Germinal center (tissue), 1 donor: ENCODE measurements at regions not wholly inside any gene's neighbourhood (a gene's known extent, or its start where the extent isn't known, plus 50 kb on each side); places are given as distances from the start of the nearest gene placed in this dataset.
"Not testable (repeated sequence)": the region's sequence is repeated elsewhere in the genome, so short reads cannot be mapped to it uniquely, and the experiment has no call there.

ENCODE experiments used
- DNase-seq: peaks from one replicate; pipeline ENCODE4 v3.0.0; 2012; ENCODE audit warnings: mixed read lengths, low spot score

DNA sequence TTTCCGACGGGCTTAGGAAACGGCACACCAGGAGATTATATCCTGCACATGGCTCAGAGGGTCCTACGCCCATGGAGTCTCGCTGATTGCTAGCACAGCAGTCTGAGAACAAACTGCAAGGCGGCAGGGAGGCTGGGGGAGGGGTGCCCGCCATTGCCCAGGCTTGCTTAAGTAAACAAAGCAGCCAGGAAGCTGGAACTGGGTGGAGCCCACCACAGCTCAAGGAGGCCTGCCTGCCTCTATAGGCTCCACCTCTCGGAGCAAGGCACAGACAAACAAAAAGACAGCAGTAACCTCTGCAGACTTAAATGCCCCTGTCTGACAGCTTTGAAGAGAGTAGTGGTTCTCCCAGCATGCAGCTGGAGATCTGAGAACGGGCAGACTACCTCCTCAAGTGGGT, 722.6 kb downstream of the BRINP3 start:
- not testable (repeated sequence) for DNase-seq

DNA sequence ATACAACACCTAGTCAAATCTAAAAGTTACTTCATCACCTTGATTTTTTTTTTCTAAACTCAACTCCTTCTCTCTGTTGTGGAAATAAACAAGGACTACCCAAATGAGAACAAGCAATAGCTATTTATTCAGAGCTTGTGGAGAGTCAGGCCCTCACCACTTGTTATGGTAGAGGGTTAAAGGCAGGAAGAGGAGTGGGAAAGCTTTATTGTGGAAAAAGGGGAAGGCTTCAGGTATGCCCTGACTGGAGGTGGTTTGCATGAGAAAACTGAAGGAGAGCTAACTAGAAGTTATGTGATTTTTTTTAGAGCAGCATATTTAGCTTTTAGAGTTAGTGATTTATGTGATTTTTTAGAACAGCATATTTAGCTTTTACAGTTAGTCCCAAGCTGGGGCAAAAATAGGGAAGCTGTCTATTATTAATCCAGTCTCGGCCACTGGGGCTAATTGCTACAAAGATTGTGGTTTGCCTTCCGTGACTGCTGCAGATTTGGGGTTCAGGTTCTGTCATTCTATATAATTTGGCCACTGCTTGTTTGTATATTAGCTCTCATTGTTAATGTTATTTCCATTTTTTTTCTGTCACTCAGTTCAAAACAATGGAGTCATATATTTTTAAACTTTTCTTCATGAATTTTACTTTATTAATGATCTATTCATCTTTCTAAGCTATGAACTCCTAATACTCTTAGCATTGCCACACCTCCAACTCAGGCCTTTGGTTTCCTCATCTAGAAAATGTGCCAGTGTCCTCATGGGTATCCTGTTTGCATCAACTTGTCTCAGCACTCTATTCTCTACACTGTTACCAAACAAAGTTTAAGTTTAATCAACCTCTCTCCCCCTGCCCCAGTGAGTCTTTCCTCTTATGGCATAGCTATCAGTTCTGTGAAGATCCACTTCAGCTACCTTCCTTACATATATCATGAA, 713.0 kb downstream of the BRINP3 start:
- DNase-seq = no peak

DNA sequence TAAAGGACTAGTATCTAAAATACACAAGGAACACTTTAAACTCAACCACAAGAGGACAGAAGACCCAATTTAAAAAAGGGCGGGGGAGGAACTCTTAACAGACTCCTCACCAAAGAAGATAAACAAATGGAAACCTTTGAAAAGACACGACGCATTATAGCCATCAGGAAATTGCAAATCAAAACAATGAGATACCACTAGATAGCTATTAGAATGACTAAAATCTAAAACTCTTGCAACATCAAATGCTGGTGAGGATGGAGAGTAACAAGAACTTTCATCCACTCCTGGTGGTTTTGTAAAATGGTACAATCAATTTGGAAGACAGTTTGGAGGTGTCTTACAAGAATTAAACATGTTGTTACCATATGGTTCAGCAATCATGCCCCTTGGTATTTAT, 708.2 kb downstream of the BRINP3 start:
- no peak for DNase-seq

GRCh38 chr1:189774721-189775287, 702.9 kb downstream of the BRINP3 start:
- DNase-seq = no peak

- no peak for DNase-seq
Observed at GRCh38 chr1:189775343-189775742, 702.3 kb downstream of the BRINP3 start.

- no peak for DNase-seq
Observed at GRCh38 chr1:189779034-189779433, 698.6 kb downstream of the BRINP3 start.

GRCh38 chr1:189782295-189782694, 695.4 kb downstream of the BRINP3 start:
- no peak for DNase-seq

DNA sequence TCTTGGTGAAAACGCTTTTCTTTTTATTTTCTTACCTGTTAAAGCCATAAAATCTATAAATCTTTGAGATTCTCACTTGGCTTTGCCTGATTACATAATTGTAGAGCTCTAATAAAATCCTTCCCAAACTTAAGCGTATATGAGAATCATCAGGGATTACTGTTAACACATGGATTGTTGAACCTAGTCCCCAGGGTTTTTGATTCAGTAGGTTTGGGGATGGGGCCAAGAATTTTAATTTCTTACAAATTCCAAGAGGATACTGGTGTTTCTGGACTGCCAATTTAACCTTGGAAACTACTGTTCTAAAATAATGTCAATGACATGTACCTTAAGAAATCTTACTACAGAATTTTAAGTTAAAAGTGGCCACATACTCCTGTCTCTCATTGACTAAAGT, 694.2 kb downstream of the BRINP3 start:
- DNase-seq = no peak

GRCh38 chr1:189786761-189787160, 690.9 kb downstream of the BRINP3 start:
- no peak for DNase-seq

- no peak for DNase-seq
Observed at GRCh38 chr1:189787201-189787600, 690.5 kb downstream of the BRINP3 start.

DNA sequence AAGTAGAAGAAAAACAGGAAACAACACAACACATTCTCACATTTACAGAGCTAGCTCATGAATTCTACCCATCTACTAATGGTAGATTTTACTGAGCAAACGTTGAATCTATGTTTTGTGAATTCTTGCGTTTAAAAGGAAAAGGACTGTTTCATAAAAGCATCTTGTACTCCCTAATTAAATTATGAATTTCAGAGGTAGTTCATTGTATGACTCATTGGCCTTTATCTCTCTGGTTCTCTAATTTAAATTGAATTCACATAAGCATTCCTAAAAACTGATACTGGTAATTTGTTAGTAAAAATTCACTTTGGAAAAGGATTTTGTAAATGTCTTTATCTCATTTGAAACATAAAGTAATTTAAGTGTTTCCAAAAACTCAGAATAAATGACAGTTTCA, 687.3 kb downstream of the BRINP3 start:
- DNase-seq = no peak

DNA sequence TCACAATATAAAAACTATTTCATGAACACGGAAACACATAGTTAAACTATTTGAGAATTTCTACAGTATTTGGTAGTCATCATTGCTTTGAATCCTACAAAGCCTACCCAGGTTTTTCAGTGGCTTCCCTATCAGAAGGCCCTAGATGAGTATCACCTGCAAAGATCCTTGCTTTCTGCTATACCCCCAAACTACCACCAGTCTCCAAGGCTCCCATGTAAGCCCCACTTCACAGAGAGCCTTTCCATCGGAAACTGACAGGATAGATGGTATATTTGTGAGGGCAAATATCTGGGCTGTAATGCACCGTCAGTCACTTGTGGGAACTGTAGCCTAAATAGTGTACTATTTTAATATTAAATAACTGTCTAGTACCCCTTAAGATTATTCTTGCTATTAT, 674.3 kb downstream of the BRINP3 start:
- DNase-seq = no peak

GRCh38 chr1:189804352-189804751, 673.3 kb downstream of the BRINP3 start:
- no peak for DNase-seq

- no peak for DNase-seq
Observed at GRCh38 chr1:189805735-189806134, 671.9 kb downstream of the BRINP3 start.

- not testable (repeated sequence) for DNase-seq
Observed at GRCh38 chr1:189810639-189811038, 667.0 kb downstream of the BRINP3 start.

- no peak for DNase-seq
Observed at GRCh38 chr1:189811960-189812359, 665.7 kb downstream of the BRINP3 start.

GRCh38 chr1:189816558-189816957, 661.1 kb downstream of the BRINP3 start:
- DNase-seq = no peak

- no peak for DNase-seq
Observed at GRCh38 chr1:189819751-189820150, 657.9 kb downstream of the BRINP3 start.

GRCh38 chr1:189821833-189822232, 655.8 kb downstream of the BRINP3 start:
- no peak for DNase-seq

DNA sequence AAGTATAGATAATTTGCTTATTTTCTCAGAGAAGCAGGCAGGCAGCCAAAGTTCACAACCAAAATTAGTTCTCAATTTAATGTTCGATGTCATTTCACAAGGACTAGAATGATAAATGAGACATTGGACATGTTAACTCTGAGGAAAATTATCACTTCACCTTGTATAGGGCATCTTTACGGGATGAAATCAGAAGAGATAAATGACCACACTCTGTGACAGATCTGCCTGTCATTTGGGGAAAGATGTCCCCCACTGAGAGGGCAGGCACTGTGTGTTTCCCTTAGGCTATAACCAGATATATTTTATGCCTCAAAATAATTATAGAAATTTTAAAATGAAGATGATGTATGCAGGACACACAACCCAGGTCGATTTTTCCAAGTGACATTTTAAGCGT, 642.9 kb downstream of the BRINP3 start:
- DNase-seq = no peak

DNA sequence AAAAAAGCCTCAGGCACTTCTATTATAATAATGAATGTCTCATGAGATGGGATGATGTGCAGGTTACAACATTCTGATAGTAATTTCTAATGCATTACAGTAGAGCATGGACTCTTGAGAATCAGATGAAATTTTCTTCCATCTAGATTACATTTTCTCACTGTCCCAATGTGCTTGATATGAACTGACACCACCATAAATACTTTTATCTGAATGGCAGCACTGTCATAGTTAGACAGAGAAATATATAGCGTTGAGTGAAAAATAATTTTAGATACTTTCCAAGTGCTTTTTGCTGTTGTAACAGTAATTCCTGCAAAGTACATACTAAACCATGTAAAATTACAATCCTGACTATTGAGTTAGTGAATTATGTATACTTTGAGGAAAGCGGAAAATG, 630.1 kb downstream of the BRINP3 start:
- DNase-seq = no peak

DNA sequence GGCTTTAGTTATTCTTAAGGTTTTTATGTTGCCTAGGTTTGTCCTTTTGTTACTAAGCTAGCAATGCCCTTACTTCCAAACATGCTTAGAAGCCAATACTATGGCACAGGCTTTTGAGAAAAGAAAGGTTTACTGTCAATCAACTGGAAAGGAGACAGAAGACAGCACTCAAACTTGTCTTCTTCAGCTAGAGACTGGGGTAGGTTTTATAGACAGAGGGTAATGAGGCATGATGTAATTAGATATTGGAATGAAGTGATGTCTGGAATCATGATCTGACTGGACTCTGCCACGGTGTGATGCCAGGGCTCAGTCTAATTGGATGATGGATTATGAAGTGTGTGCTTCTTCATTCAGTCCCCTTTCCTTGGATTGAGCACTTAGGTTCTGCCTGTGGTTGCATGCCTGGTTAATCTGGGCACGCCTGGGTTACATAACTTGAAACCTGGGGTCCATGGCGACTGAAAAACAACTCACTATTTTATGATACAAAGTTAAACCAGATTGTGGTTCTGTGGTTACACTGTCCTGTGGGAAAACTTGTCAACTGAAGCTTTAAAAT, 625.8 kb downstream of the BRINP3 start:
- DNase-seq = no peak

DNA sequence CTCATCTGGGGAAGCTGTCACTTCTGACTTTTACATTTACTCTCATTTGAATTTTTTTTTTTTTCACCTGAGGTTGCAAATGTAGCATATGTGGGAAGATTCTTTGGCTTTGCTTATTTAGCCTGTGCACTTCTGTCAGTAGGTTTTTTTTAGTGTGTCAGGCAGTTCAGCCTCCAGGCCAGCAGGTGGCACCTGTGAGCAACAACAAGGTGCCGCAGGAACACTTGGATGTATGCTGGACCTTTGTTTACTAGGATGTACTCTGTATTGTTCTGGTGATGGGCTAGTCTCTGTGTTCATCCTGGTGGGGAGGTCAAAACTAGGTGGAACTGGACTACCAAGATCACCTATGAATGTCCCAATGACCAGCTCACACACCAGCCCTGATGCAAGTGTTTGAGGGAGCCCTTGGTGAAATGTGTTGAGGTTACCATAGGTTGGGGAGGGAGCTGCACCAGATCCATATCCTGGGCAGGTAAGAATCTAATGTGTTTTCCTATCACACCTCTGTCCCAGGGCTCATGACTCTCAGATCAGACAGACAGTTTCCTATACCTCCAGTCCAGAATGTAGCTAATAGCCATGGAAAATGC, 618.2 kb downstream of the BRINP3 start:
- peak; percentile 5 for DNase-seq
